ENCODE measurements at regions not wholly inside any gene's neighbourhood (a gene's known extent, or its start where the extent isn't known, plus 50 kb on each side); places are given as distances from the start of the nearest gene placed in this dataset.

GRCh38 chr5:85681871-85682270, 935.9 kb upstream of the COX7C start:
- BruUV-seq (replicated peaks), result no TSS peak
- no peaks in the 10 kb centered on the region for H3K4me1 ChIP-seq (replicated peaks; ENCODE audit: insufficient read depth)

GRCh38 chr5:85684351-85684750, 933.4 kb upstream of the COX7C start:
- Histone ChIP-seq H3K4me3 (no peak overlapping the region), H3K4me1 (replicated peaks; ENCODE audit: insufficient read depth) (no peaks in the 10 kb centered on the region), H3K79me2 (ENCODE audit: low read depth) (no peaks in the 10 kb centered on the region), H3K27me3 (ENCODE audit: insufficient read depth, low read depth) (no peaks in the 10 kb centered on the region), H3F3A (ENCODE audit: insufficient read depth, low read depth) (no peaks in the 10 kb centered on the region), H3K9me2 (ENCODE audit: insufficient read depth) (no peaks in the 10 kb centered on the region), H3K36me3 (ENCODE audit: low read depth) (no peaks in the 10 kb centered on the region), H3K27ac (no peak overlapping the region), H3K4me2 (no peak overlapping the region), H4K20me1 (ENCODE audit: insufficient read depth) (no peaks in the 10 kb centered on the region), H2AFZ (no peak overlapping the region), H3K9me3 (ENCODE audit: insufficient read depth, low read depth) (no peaks in the 10 kb centered on the region)
- no peak for DNase-seq
- ChIA-PET POLR2A (ENCODE audit: unreplicated experiment) (no interaction called here), CTCF (no interaction called here)
- BruUV-seq (replicated peaks), result no TSS peak
- intact Hi-C loops (cut with micrococcal nuclease; ENCODE audit: unreplicated experiment), result no loop called here
- TF ChIP-seq, protein P1, sequence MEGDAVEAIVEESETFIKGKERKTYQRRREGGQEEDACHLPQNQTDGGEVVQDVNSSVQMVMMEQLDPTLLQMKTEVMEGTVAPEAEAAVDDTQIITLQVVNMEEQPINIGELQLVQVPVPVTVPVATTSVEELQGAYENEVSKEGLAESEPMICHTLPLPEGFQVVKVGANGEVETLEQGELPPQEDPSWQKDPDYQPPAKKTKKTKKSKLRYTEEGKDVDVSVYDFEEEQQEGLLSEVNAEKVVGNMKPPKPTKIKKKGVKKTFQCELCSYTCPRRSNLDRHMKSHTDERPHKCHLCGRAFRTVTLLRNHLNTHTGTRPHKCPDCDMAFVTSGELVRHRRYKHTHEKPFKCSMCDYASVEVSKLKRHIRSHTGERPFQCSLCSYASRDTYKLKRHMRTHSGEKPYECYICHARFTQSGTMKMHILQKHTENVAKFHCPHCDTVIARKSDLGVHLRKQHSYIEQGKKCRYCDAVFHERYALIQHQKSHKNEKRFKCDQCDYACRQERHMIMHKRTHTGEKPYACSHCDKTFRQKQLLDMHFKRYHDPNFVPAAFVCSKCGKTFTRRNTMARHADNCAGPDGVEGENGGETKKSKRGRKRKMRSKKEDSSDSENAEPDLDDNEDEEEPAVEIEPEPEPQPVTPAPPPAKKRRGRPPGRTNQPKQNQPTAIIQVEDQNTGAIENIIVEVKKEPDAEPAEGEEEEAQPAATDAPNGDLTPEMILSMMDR (conservative IDR thresholded peaks at IDR 0.05), result no peak
- TF ChIP-seq EZH2 (IDR thresholded peaks at IDR 0.05; ENCODE audit: low read depth), result no peak

More at GRCh38 chr5:85681871-85682270, 935.9 kb upstream of the COX7C start:
- no peak overlapping the region for H3K27ac ChIP-seq
- no peaks in the 10 kb centered on the region for H3F3A ChIP-seq (ENCODE audit: insufficient read depth, low read depth)
- ChIA-PET POLR2A (ENCODE audit: unreplicated experiment) (no interaction called here), CTCF (no interaction called here)
- H2AFZ ChIP-seq, result no peak overlapping the region
- H3K4me3 ChIP-seq, result no peak overlapping the region
- no peaks in the 10 kb centered on the region for H3K27me3 ChIP-seq (ENCODE audit: insufficient read depth, low read depth)
- H3K4me2 ChIP-seq, result no peak overlapping the region
- H3K36me3 ChIP-seq (ENCODE audit: low read depth), result no peaks in the 10 kb centered on the region
- H3K9me2 ChIP-seq (ENCODE audit: insufficient read depth), result no peaks in the 10 kb centered on the region
- H4K20me1 ChIP-seq (ENCODE audit: insufficient read depth), result no peaks in the 10 kb centered on the region
- H3K79me2 ChIP-seq (ENCODE audit: low read depth), result no peaks in the 10 kb centered on the region
- no peak for TF ChIP-seq EZH2 (IDR thresholded peaks at IDR 0.05; ENCODE audit: low read depth)
- TF ChIP-seq, protein P1 (conservative IDR thresholded peaks at IDR 0.05), result no peak
- no peak for DNase-seq
- H3K9me3 ChIP-seq (ENCODE audit: insufficient read depth, low read depth), result no peaks in the 10 kb centered on the region
- intact Hi-C loops (cut with micrococcal nuclease; ENCODE audit: unreplicated experiment), result no loop called here

GRCh38 chr5:85703296-85703695, 914.4 kb upstream of the COX7C start:
- H4K20me1 ChIP-seq (ENCODE audit: insufficient read depth), result no peaks in the 10 kb centered on the region
- no peak for DNase-seq
- no peak overlapping the region for H3K4me2 ChIP-seq
- no peaks in the 10 kb centered on the region for H3F3A ChIP-seq (ENCODE audit: insufficient read depth, low read depth)
- no peak overlapping the region for H3K27ac ChIP-seq
- ChIA-PET CTCF (no interaction called here), POLR2A (ENCODE audit: unreplicated experiment) (no interaction called here)
- no peaks in the 10 kb centered on the region for H3K79me2 ChIP-seq (ENCODE audit: low read depth)
- BruUV-seq (replicated peaks), result no TSS peak
- no peaks in the 10 kb centered on the region for H3K9me2 ChIP-seq (ENCODE audit: insufficient read depth)
- H2AFZ ChIP-seq, result no peak overlapping the region
- H3K4me3 ChIP-seq, result no peak overlapping the region
- H3K36me3 ChIP-seq (ENCODE audit: low read depth), result no peaks in the 10 kb centered on the region
- H3K4me1 ChIP-seq (replicated peaks; ENCODE audit: insufficient read depth), result no peaks in the 10 kb centered on the region
- H3K9me3 ChIP-seq (ENCODE audit: insufficient read depth, low read depth), result no peaks in the 10 kb centered on the region
- intact Hi-C loops (cut with micrococcal nuclease; ENCODE audit: unreplicated experiment), result no loop called here
- no peaks in the 10 kb centered on the region for H3K27me3 ChIP-seq (ENCODE audit: insufficient read depth, low read depth)
- TF ChIP-seq, protein P1 (conservative IDR thresholded peaks at IDR 0.05), result no peak
- TF ChIP-seq EZH2 (IDR thresholded peaks at IDR 0.05; ENCODE audit: low read depth), result no peak
